ENCODE measurements at regions not wholly inside any gene's neighbourhood (a gene's known extent, or its start where the extent isn't known, plus 50 kb on each side); places are given as distances from the start of the nearest gene placed in this dataset.
"Not testable (repeated sequence)": the region's sequence is repeated elsewhere in the genome, so short reads cannot be mapped to it uniquely, and the experiment has no call there.

GRCh38 chr7:118863966-118864365, 639.5 kb downstream of the ANKRD7 start:
- Mint-ChIP-seq H3K4me1 (ENCODE audit: low read depth) (no peaks in the 10 kb centered on the region), H3K4me3 (ENCODE audit: low read depth) (no peak overlapping the region), H3K36me3 (ENCODE audit: low read depth) (no peaks in the 10 kb centered on the region), H3K27ac (no peak overlapping the region), H3K27me3 (ENCODE audit: low read depth) (no peaks in the 10 kb centered on the region), H3K9me3 (no peaks in the 10 kb centered on the region)
- no peak for DNase-seq (ENCODE audit: low spot score)
- intact Hi-C loops (cut with micrococcal nuclease), result no loop called here

GRCh38 chr7:118867860-118868259, 643.4 kb downstream of the ANKRD7 start:
- no peaks in the 10 kb centered on the region for H3K4me1 Mint-ChIP-seq (ENCODE audit: low read depth)
- H3K36me3 Mint-ChIP-seq (ENCODE audit: low read depth), result no peaks in the 10 kb centered on the region
- H3K4me3 Mint-ChIP-seq (ENCODE audit: low read depth), result no peak overlapping the region
- no peaks in the 10 kb centered on the region for H3K9me3 Mint-ChIP-seq
- H3K27ac Mint-ChIP-seq, result no peak overlapping the region
- intact Hi-C loops (cut with micrococcal nuclease), result no loop called here
- no peaks in the 10 kb centered on the region for H3K27me3 Mint-ChIP-seq (ENCODE audit: low read depth)
- DNase-seq (ENCODE audit: low spot score), result no peak

- intact Hi-C loops (cut with micrococcal nuclease); H3K36me3 Mint-ChIP-seq (ENCODE audit: low read depth); H3K27ac Mint-ChIP-seq; DNase-seq (ENCODE audit: low spot score); H3K4me3 Mint-ChIP-seq (ENCODE audit: low read depth); H3K4me1 Mint-ChIP-seq (ENCODE audit: low read depth); H3K9me3 Mint-ChIP-seq; H3K27me3 Mint-ChIP-seq (ENCODE audit: low read depth): not testable (repeated sequence)
Observed at GRCh38 chr7:118869141-118869540, 644.6 kb downstream of the ANKRD7 start.

- Mint-ChIP-seq H3K27ac (no peak overlapping the region), H3K36me3 (ENCODE audit: low read depth) (no peaks in the 10 kb centered on the region), H3K9me3 (no peaks in the 10 kb centered on the region), H3K4me1 (ENCODE audit: low read depth) (no peaks in the 10 kb centered on the region), H3K27me3 (ENCODE audit: low read depth) (no peaks in the 10 kb centered on the region), H3K4me3 (ENCODE audit: low read depth) (no peak overlapping the region)
- intact Hi-C loops (cut with micrococcal nuclease), result no loop called here
- DNase-seq (ENCODE audit: low spot score), result no peak
Observed at GRCh38 chr7:118870187-118870586, 645.7 kb downstream of the ANKRD7 start.

- intact Hi-C loops (cut with micrococcal nuclease), result no loop called here
- H3K27me3 Mint-ChIP-seq (ENCODE audit: low read depth), result no peaks in the 10 kb centered on the region
Observed at GRCh38 chr7:118872568-118872967, 648.1 kb downstream of the ANKRD7 start.

GRCh38 chr7:118877187-118877586, 652.7 kb downstream of the ANKRD7 start:
- Mint-ChIP-seq H3K27me3 (ENCODE audit: low read depth) (no peaks in the 10 kb centered on the region), H3K4me1 (ENCODE audit: low read depth) (no peaks in the 10 kb centered on the region), H3K27ac (no peak overlapping the region), H3K9me3 (no peaks in the 10 kb centered on the region), H3K4me3 (ENCODE audit: low read depth) (no peak overlapping the region), H3K36me3 (ENCODE audit: low read depth) (no peaks in the 10 kb centered on the region)
- no peak for DNase-seq (ENCODE audit: low spot score)
- intact Hi-C loops (cut with micrococcal nuclease), result no loop called here

More at GRCh38 chr7:118872568-118872967, 648.1 kb downstream of the ANKRD7 start:
- Mint-ChIP-seq H3K27ac (no peak overlapping the region), H3K4me1 (ENCODE audit: low read depth) (no peaks in the 10 kb centered on the region), H3K9me3 (no peaks in the 10 kb centered on the region), H3K4me3 (ENCODE audit: low read depth) (no peak overlapping the region), H3K36me3 (ENCODE audit: low read depth) (no peaks in the 10 kb centered on the region)
- no peak for DNase-seq (ENCODE audit: low spot score)

- Mint-ChIP-seq H3K27me3 (ENCODE audit: low read depth) (no peaks in the 10 kb centered on the region), H3K4me1 (ENCODE audit: low read depth) (no peaks in the 10 kb centered on the region), H3K27ac (no peak overlapping the region), H3K4me3 (ENCODE audit: low read depth) (no peak overlapping the region), H3K9me3 (no peaks in the 10 kb centered on the region), H3K36me3 (ENCODE audit: low read depth) (no peaks in the 10 kb centered on the region)
- DNase-seq (ENCODE audit: low spot score), result no peak
- intact Hi-C loops (cut with micrococcal nuclease), result no loop called here
Observed at GRCh38 chr7:118878336-118878735, 653.8 kb downstream of the ANKRD7 start.

GRCh38 chr7:118898284-118898683, 673.8 kb downstream of the ANKRD7 start:
- Mint-ChIP-seq H3K9me3 (peaks cover 6% of the 10 kb centered on the region), H3K27ac (no peak overlapping the region), H3K27me3 (ENCODE audit: low read depth) (no peaks in the 10 kb centered on the region), H3K4me3 (ENCODE audit: low read depth) (no peak overlapping the region), H3K36me3 (ENCODE audit: low read depth) (no peaks in the 10 kb centered on the region), H3K4me1 (ENCODE audit: low read depth) (no peaks in the 10 kb centered on the region)
- no peak for DNase-seq (ENCODE audit: low spot score)
- intact Hi-C loops (cut with micrococcal nuclease), result no loop called here

GRCh38 chr7:118902600-118902999, 678.1 kb downstream of the ANKRD7 start:
- H3K27ac Mint-ChIP-seq, result no peak overlapping the region
- no peaks in the 10 kb centered on the region for H3K36me3 Mint-ChIP-seq (ENCODE audit: low read depth)
- H3K4me3 Mint-ChIP-seq (ENCODE audit: low read depth), result no peak overlapping the region
- DNase-seq (ENCODE audit: low spot score), result no peak
- no peaks in the 10 kb centered on the region for H3K4me1 Mint-ChIP-seq (ENCODE audit: low read depth)
- intact Hi-C loops (cut with micrococcal nuclease), result no loop called here
- no peaks in the 10 kb centered on the region for H3K27me3 Mint-ChIP-seq (ENCODE audit: low read depth)
- peaks cover 6% of the 10 kb centered on the region for H3K9me3 Mint-ChIP-seq

- no peaks in the 10 kb centered on the region for H3K36me3 Mint-ChIP-seq (ENCODE audit: low read depth)
- no peak overlapping the region for H3K4me3 Mint-ChIP-seq (ENCODE audit: low read depth)
- intact Hi-C loops (cut with micrococcal nuclease), result no loop called here
- H3K27me3 Mint-ChIP-seq (ENCODE audit: low read depth), result no peaks in the 10 kb centered on the region
- DNase-seq (ENCODE audit: low spot score), result no peak
- no peaks in the 10 kb centered on the region for H3K4me1 Mint-ChIP-seq (ENCODE audit: low read depth)
- H3K27ac Mint-ChIP-seq, result no peak overlapping the region
- H3K9me3 Mint-ChIP-seq, result no peaks in the 10 kb centered on the region
Observed at GRCh38 chr7:118907911-118908527, 683.5 kb downstream of the ANKRD7 start.

- H3K27ac Mint-ChIP-seq; H3K27me3 Mint-ChIP-seq (ENCODE audit: low read depth); intact Hi-C loops (cut with micrococcal nuclease); H3K36me3 Mint-ChIP-seq (ENCODE audit: low read depth); H3K9me3 Mint-ChIP-seq; DNase-seq (ENCODE audit: low spot score); H3K4me3 Mint-ChIP-seq (ENCODE audit: low read depth); H3K4me1 Mint-ChIP-seq (ENCODE audit: low read depth): not testable (repeated sequence)
Observed at GRCh38 chr7:118916120-118916519, 691.6 kb downstream of the ANKRD7 start.

GRCh38 chr7:118918556-118918955, 694.1 kb downstream of the ANKRD7 start:
- Mint-ChIP-seq H3K27me3 (ENCODE audit: low read depth) (no peaks in the 10 kb centered on the region), H3K27ac (no peak overlapping the region), H3K4me1 (ENCODE audit: low read depth) (no peaks in the 10 kb centered on the region), H3K9me3 (peaks cover 5% of the 10 kb centered on the region), H3K4me3 (ENCODE audit: low read depth) (no peak overlapping the region), H3K36me3 (ENCODE audit: low read depth) (no peaks in the 10 kb centered on the region)
- no peak for DNase-seq (ENCODE audit: low spot score)
- intact Hi-C loops (cut with micrococcal nuclease), result no loop called here

- intact Hi-C loops (cut with micrococcal nuclease), result no loop called here
- no peak overlapping the region for H3K27ac Mint-ChIP-seq
- H3K36me3 Mint-ChIP-seq (ENCODE audit: low read depth), result no peaks in the 10 kb centered on the region
- H3K4me1 Mint-ChIP-seq (ENCODE audit: low read depth), result no peaks in the 10 kb centered on the region
- H3K4me3 Mint-ChIP-seq (ENCODE audit: low read depth), result no peak overlapping the region
- no peaks in the 10 kb centered on the region for H3K27me3 Mint-ChIP-seq (ENCODE audit: low read depth)
- H3K9me3 Mint-ChIP-seq, result no peaks in the 10 kb centered on the region
- no peak for DNase-seq (ENCODE audit: low spot score)
Observed at GRCh38 chr7:118938845-118939244, 714.3 kb downstream of the ANKRD7 start.

- intact Hi-C loops (cut with micrococcal nuclease), result no loop called here
- Mint-ChIP-seq H3K9me3 (no peaks in the 10 kb centered on the region), H3K4me1 (ENCODE audit: low read depth) (no peaks in the 10 kb centered on the region), H3K4me3 (ENCODE audit: low read depth) (no peak overlapping the region), H3K36me3 (ENCODE audit: low read depth) (no peaks in the 10 kb centered on the region), H3K27me3 (ENCODE audit: low read depth) (no peaks in the 10 kb centered on the region), H3K27ac (no peak overlapping the region)
- DNase-seq (ENCODE audit: low spot score), result no peak
Observed at GRCh38 chr7:118944271-118944670, 719.8 kb downstream of the ANKRD7 start.
